IMR-90 (cell line): ENCODE measurements at regions not wholly inside any gene's neighbourhood (a gene's known extent, or its start where the extent isn't known, plus 50 kb on each side); places are given as distances from the start of the nearest gene placed in this dataset.

Experiments used
- ATAC-seq: fragments of 200-7000 bp; cut with Tn5 transposase; 2 replicates; pipeline ENCODE4 v1.9.1; 2020; ENCODE audit warnings: low read depth, mild to moderate bottlenecking, moderate library complexity
- BruUV-seq: library from RNA; stranded (reverse); fragments of 400-500 nt; replicated peaks from 2 replicates; lab custom pipeline; 2021; lab: Mats Ljungman, UMichigan
- CTCF ChIA-PET: fragments of 300-600 bp; formaldehyde crosslinking; extraction: SDS; loops from one replicate; lab custom pipeline; 2021; ENCODE audit warnings: antibody characterized with exemption; lab: Yijun Ruan, JAX
- POLR2A ChIA-PET: fragments of 300-600 bp; sonication (Branson Sonifier 250); formaldehyde crosslinking; loops from one replicate; lab custom pipeline; 2022; ENCODE audit warnings: antibody characterized with exemption; ENCODE audit not compliant: unreplicated experiment; lab: Charles Lee
- DNase-seq: peaks from one replicate; pipeline ENCODE4 v3.0.0; 2013
- H2AFZ ChIP-seq: replicated peaks from 2 replicates; pipeline ENCODE3; 2013; ENCODE audit warnings: low read length, mild to moderate bottlenecking; ENCODE audit not compliant: poor library complexity
- H2AK5ac ChIP-seq: 2 replicates; pipeline ENCODE4 v1.6.1; 2013; ENCODE audit warnings: low read depth, low read length, inconsistent platforms
- H2AK9ac ChIP-seq: replicated peaks from 2 replicates; pipeline ENCODE3; 2013; ENCODE audit warnings: mild to moderate bottlenecking, low read depth, low read length, moderate library complexity; ENCODE audit not compliant: poor library complexity
- H2BK120ac ChIP-seq: 2 replicates; pipeline ENCODE4 v1.6.1; 2013; ENCODE audit warnings: low read depth, low read length, inconsistent platforms
- H2BK15ac ChIP-seq: 3 replicates; pipeline ENCODE4 v1.6.1; 2013; ENCODE audit warnings: low read depth, low read length, inconsistent platforms
- H2BK20ac ChIP-seq: 2 replicates; pipeline ENCODE4 v1.6.1; 2013; ENCODE audit warnings: low read depth, mild to moderate bottlenecking, inconsistent platforms, low read length, moderate library complexity
- H2BK5ac ChIP-seq: 2 replicates; pipeline ENCODE4 v1.6.1; 2013; ENCODE audit warnings: mild to moderate bottlenecking, low read depth, low read length, inconsistent platforms; ENCODE audit not compliant: poor library complexity, severe bottlenecking
- H3K14ac ChIP-seq: replicated peaks from 2 replicates; pipeline ENCODE4 v1.6.1; 2013; ENCODE audit warnings: low read depth, low read length, inconsistent platforms
- H3K18ac ChIP-seq: 2 replicates; pipeline ENCODE4 v1.6.1; 2013; ENCODE audit warnings: low read depth, low read length, control low read depth
- H3K23ac ChIP-seq: 2 replicates; pipeline ENCODE4 v1.6.1; 2013; ENCODE audit warnings: low read depth, low read length, inconsistent platforms
- H3K27ac ChIP-seq: 2 replicates; pipeline ENCODE4 v1.5.1; 2013; ENCODE audit warnings: mild to moderate bottlenecking, control low read depth, low read length; ENCODE audit not compliant: insufficient read depth
- H3K27me3 ChIP-seq: 2 replicates; pipeline ENCODE4 v1.6.1; 2013; ENCODE audit warnings: low read length; ENCODE audit not compliant: control insufficient read depth, insufficient read depth
- H3K36me3 ChIP-seq: 2 replicates; pipeline ENCODE4 v1.6.1; 2013; ENCODE audit warnings: low read length, mixed read lengths; ENCODE audit not compliant: control insufficient read depth, insufficient read depth
- H3K4ac ChIP-seq: 2 replicates; pipeline ENCODE4 v1.6.1; 2013; ENCODE audit warnings: low read depth, low read length, inconsistent platforms
- H3K4me1 ChIP-seq: 2 replicates; pipeline ENCODE4 v1.6.1; 2013; ENCODE audit warnings: low read length, mixed read lengths; ENCODE audit not compliant: control insufficient read depth, insufficient read depth
- H3K4me2 ChIP-seq: 2 replicates; pipeline ENCODE4 v1.6.1; 2013; ENCODE audit warnings: low read depth, mild to moderate bottlenecking, control low read depth, low read length, moderate library complexity
- H3K4me3 ChIP-seq: 2 replicates; pipeline ENCODE4 v1.5.1; 2013; ENCODE audit warnings: low read depth, mild to moderate bottlenecking, control low read depth, low read length, moderate library complexity; ENCODE audit not compliant: insufficient read depth
- H3K56ac ChIP-seq: 2 replicates; pipeline ENCODE4 v1.6.1; 2013; ENCODE audit warnings: low read length, inconsistent platforms; ENCODE audit not compliant: insufficient read depth; ENCODE audit errors: extremely low read depth
- H3K79me1 ChIP-seq, 2 experiments: 2 replicates each; pipeline ENCODE4 v1.6.1; 2013; ENCODE audit warnings: low read length in 2 of 2, inconsistent platforms in 1 of 2, low read depth in 1 of 2
- H3K9ac ChIP-seq: 2 replicates; pipeline ENCODE4 v1.6.1; 2013; ENCODE audit warnings: low read depth, low read length, control low read depth
- H3K9me1 ChIP-seq: 2 replicates; pipeline ENCODE4 v1.6.1; 2013; ENCODE audit warnings: low read length, inconsistent platforms; ENCODE audit not compliant: insufficient read depth
- H3K9me3 ChIP-seq: 2 replicates; pipeline ENCODE4 v1.6.1; 2013; ENCODE audit warnings: low read length; ENCODE audit not compliant: control insufficient read depth, insufficient read depth
- H4K20me1 ChIP-seq: 2 replicates; pipeline ENCODE4 v1.6.1; 2013; ENCODE audit warnings: low read length, inconsistent platforms; ENCODE audit not compliant: insufficient read depth
- H4K5ac ChIP-seq: 2 replicates; pipeline ENCODE4 v1.6.1; 2013; ENCODE audit warnings: mild to moderate bottlenecking, low read depth, low read length, control low read depth
- H4K8ac ChIP-seq, 2 experiments: 2 replicates each; pipeline ENCODE4 v1.6.1; 2013; ENCODE audit warnings: low read depth in 2 of 2, low read length in 2 of 2, control low read depth in 1 of 2, inconsistent platforms in 1 of 2
- H4K91ac ChIP-seq: 2 replicates; pipeline ENCODE4 v1.6.1; 2013; ENCODE audit warnings: low read depth, low read length, inconsistent platforms; ENCODE audit not compliant: insufficient read depth
- CEBPB ChIP-seq: IDR thresholded peaks from 2 replicates; pipeline ENCODE4 v1.6.1; 2012; ENCODE audit warnings: low read depth, low read length, improper control_type of control experiment
- NFE2L2 ChIP-seq: fragments of 150-350 bp; IDR thresholded peaks from 2 replicates; pipeline ENCODE4 v1.6.1; 2016; ENCODE audit warnings: low read depth, mild to moderate bottlenecking, low read length
- RFX5 ChIP-seq: IDR thresholded peaks from 2 replicates; pipeline ENCODE4 v1.8.0; 2012; ENCODE audit warnings: low read depth, mild to moderate bottlenecking, low read length, moderate library complexity
- WGBS, 2 experiments: methylation state at CpG; one replicate each; pipeline versions ENCODE4 v1.1.5 to v1.1.7; 2013; ENCODE audit warnings: missing lambda C conversion rate in 2 of 2; ENCODE audit not compliant: insufficient read length in 1 of 2; ENCODE audit errors: extremely low coverage in 2 of 2; 5-methylcytosine and 5-hydroxymethylcytosine counted together
- dilution Hi-C: fragments of 300-500 bp; cut with HindIII; formaldehyde crosslinking; loops from one replicate; pipeline ENCODE4 v1.14.3; 2018; ENCODE audit warnings: low sequenced_read_pairs; ENCODE audit not compliant: unreplicated experiment
- in situ Hi-C: fragments of 300-500 bp; cut with MboI; formaldehyde crosslinking; loops from 3 replicates; pipeline ENCODE4 v1.14.3; 2019; ENCODE audit warnings: low sequenced_read_pairs, inconsistent platforms, mixed read lengths
- intact Hi-C: fragments of 100-400 bp; cut with micrococcal nuclease; formaldehyde crosslinking; loops from 2 replicates; pipeline ENCODE4 v1.10.0; 2022

GRCh38 chr15:37765786-37766185 is 168.7 kb upstream of the TMCO5A start:
- peak; percentile 32 for DNase-seq
- H2AFZ ChIP-seq: peak overlapping the region; percentile 80
- POLR2A ChIA-PET: no interaction called here

More at GRCh38 chr15:37765786-37766185, 168.7 kb upstream of the TMCO5A start:
- H3K4me1 ChIP-seq: 0 out of 2 replicates have a peak, but pooled peaks cover 2% of the 10 kb centered on the region
- dilution Hi-C loops (no loop called here), in situ Hi-C loops (loop anchor here (10.0 kb wide), 1 partner anchor 119 kb away; no protein-coding TSS in a partner anchor), intact Hi-C loops (no loop called here)
- no peak overlapping the region for H2AK5ac ChIP-seq
- BruUV-seq: no TSS peak
- no peak overlapping the region; the same call in 1 of the 2 replicates for H3K56ac ChIP-seq
- peak overlapping the region; percentile 4; the same call in 1 of the 2 replicates for H3K4ac ChIP-seq
- H4K8ac ChIP-seq: peak overlapping the region in 1 of 2 experiments; percentile 41; a peak in 3 of 4 replicates
- no peak overlapping the region for H3K18ac ChIP-seq
- H3K9me1 ChIP-seq: no peaks in the 10 kb centered on the region
- no peak overlapping the region for H3K27ac ChIP-seq
- H2BK5ac ChIP-seq: no peak overlapping the region
- no peak overlapping the region for H4K5ac ChIP-seq
- H2AK9ac ChIP-seq: no peak overlapping the region
- no peak overlapping the region for H2BK15ac ChIP-seq
- no peak for TF ChIP-seq CEBPB
- no peak for TF ChIP-seq NFE2L2
- TF ChIP-seq RFX5: no peak
- peak overlapping the region; percentile 46; the same call in 1 of the 2 replicates for H2BK120ac ChIP-seq
- no peak overlapping the region for H3K23ac ChIP-seq
- no peaks in the 10 kb centered on the region for H4K20me1 ChIP-seq
- CTCF ChIA-PET: interaction anchor here (0.6 to 1.3 kb wide), 2 partner anchors 14 to 1319 kb away, joined by 3 to 4 read pairs; no protein-coding TSS in a partner anchor
- H3K36me3 ChIP-seq: no peaks in the 10 kb centered on the region
- H3K4me2 ChIP-seq: peak overlapping the region; percentile 52; the same call in 1 of the 2 replicates
- H2BK20ac ChIP-seq: 0 out of 2 replicates have a peak overlapping the region, but pooled peaks have one; percentile 8
- no peaks in the 10 kb centered on the region for H3K9me3 ChIP-seq
- H4K91ac ChIP-seq: no peak overlapping the region
- no peak overlapping the region for H3K4me3 ChIP-seq
- H3K9ac ChIP-seq: no peak overlapping the region
- no peak for ATAC-seq
- H3K27me3 ChIP-seq: no peaks in the 10 kb centered on the region
- H3K14ac ChIP-seq: peak overlapping the region; percentile 44; the same call in 1 of the 2 replicates
- no peaks in the 10 kb centered on the region for H3K79me1 ChIP-seq
- WGBS, 2 experiments: no CpG with 5 or more reads among the region's 8 CpGs
